WTC11 (cell line): ENCODE measurements at regions not wholly inside any gene's neighbourhood (a gene's known extent, or its start where the extent isn't known, plus 50 kb on each side); places are given as distances from the start of the nearest gene placed in this dataset.

Experiments
- ATAC-seq: fragments of 200-7000 bp; cut with Tn5 transposase; 2 replicates; pipeline ENCODE4 v1.10.0; 2021; ENCODE audit warnings: mild to moderate bottlenecking, moderate library complexity
- CTCF ChIA-PET: fragments of 300-600 bp; sonication (Branson Sonifier 250); formaldehyde crosslinking; loops from one replicate; lab custom pipeline; 2021; ENCODE audit warnings: antibody characterized with exemption; lab: Charles Lee
- POLR2A ChIA-PET: fragments of 350-600 bp; sonication (Branson Sonifier 250); formaldehyde crosslinking; loops from one replicate; lab custom pipeline; 2021; ENCODE audit warnings: antibody characterized with exemption; lab: Charles Lee
- DNase-seq: peaks from one replicate; pipeline ENCODE4 v3.0.0; 2021; ENCODE audit warnings: low spot score
- H3K27ac Mint-ChIP-seq: 2 replicates; pipeline ENCODE4 v1.8.0; 2021; ENCODE audit warnings: mixed read lengths
- H3K27me3 Mint-ChIP-seq: 2 replicates; pipeline ENCODE4 v1.8.0; 2021; ENCODE audit warnings: low read depth, mild to moderate bottlenecking, moderate library complexity, mixed read lengths
- H3K36me3 Mint-ChIP-seq: 2 replicates; pipeline ENCODE4 v1.8.0; 2021; ENCODE audit warnings: mixed read lengths
- H3K4me1 Mint-ChIP-seq: 2 replicates; pipeline ENCODE4 v1.8.0; 2022; ENCODE audit warnings: mixed read lengths
- H3K4me3 Mint-ChIP-seq: 2 replicates; pipeline ENCODE4 v1.8.0; 2021; ENCODE audit warnings: mild to moderate bottlenecking, moderate library complexity, mixed read lengths
- H3K9me3 Mint-ChIP-seq: 2 replicates; pipeline ENCODE4 v1.8.0; 2021; ENCODE audit warnings: mixed read lengths
- FOXJ3 ChIP-seq: sonication (generic); formaldehyde crosslinking; IDR thresholded peaks from 2 replicates; pipeline ENCODE4 v1.9.0; 2021; ENCODE audit warnings: missing genetic modification reagents, mild to moderate bottlenecking, borderline replicate concordance
- GTF2I ChIP-seq: fragments of 250-450 bp; sonication (Bioruptor Pico); conservative IDR thresholded peaks from 2 replicates; pipeline ENCODE4 v1.4.0; 2021; ENCODE audit warnings: mild to moderate bottlenecking
- KAT7 ChIP-seq: sonication (generic); formaldehyde crosslinking; IDR thresholded peaks from 2 replicates; pipeline ENCODE4 v1.8.1; 2023; ENCODE audit warnings: missing genetic modification reagents, mild to moderate bottlenecking, borderline replicate concordance
- NFE2L1 ChIP-seq: sonication (generic); formaldehyde crosslinking; IDR thresholded peaks from 2 replicates; pipeline ENCODE4 v1.8.1; 2023; ENCODE audit warnings: missing genetic modification reagents
- NFYB ChIP-seq: sonication (generic); formaldehyde crosslinking; conservative IDR thresholded peaks from 2 replicates; pipeline ENCODE4 v1.8.0; 2022; ENCODE audit warnings: low read depth, missing genetic modification reagents
- TEAD4 ChIP-seq: sonication (generic); formaldehyde crosslinking; IDR thresholded peaks from 2 replicates; pipeline ENCODE4 v1.8.0; 2022; ENCODE audit warnings: mild to moderate bottlenecking, missing genetic modification reagents
- TP53 ChIP-seq: sonication (generic); formaldehyde crosslinking; IDR thresholded peaks from 2 replicates; pipeline ENCODE4 v1.8.1; 2023; ENCODE audit warnings: mild to moderate bottlenecking, missing genetic modification reagents
- ZNF121 ChIP-seq: sonication (generic); formaldehyde crosslinking; IDR thresholded peaks from 2 replicates; pipeline ENCODE4 v1.8.0; 2023; ENCODE audit warnings: missing genetic modification reagents
- ZNF138 ChIP-seq: sonication (generic); formaldehyde crosslinking; conservative IDR thresholded peaks from 2 replicates; pipeline ENCODE4 v1.8.1; 2022; ENCODE audit warnings: mild to moderate bottlenecking, moderate library complexity, missing genetic modification reagents
- ZNF671 ChIP-seq: fragments of 250-450 bp; sonication (Bioruptor Pico); IDR thresholded peaks from 2 replicates; pipeline ENCODE4 v1.8.0; 2021; ENCODE audit warnings: mild to moderate bottlenecking
- TF ChIP-seq, protein P1 (sequence below): sonication (generic); formaldehyde crosslinking; IDR thresholded peaks from 2 replicates; pipeline ENCODE4 v1.8.1; 2023; ENCODE audit warnings: mild to moderate bottlenecking, missing genetic modification reagents
- TF ChIP-seq, protein P2 (sequence below): fragments of 250-450 bp; sonication (Bioruptor Pico); IDR thresholded peaks from 2 replicates; pipeline ENCODE4 v2.1.2; 2022; ENCODE audit warnings: mild to moderate bottlenecking, moderate library complexity
- TF ChIP-seq, protein P3 (sequence below): sonication (generic); formaldehyde crosslinking; IDR thresholded peaks from 2 replicates; pipeline ENCODE4 v1.8.1; 2023; ENCODE audit warnings: mild to moderate bottlenecking, missing genetic modification reagents, moderate library complexity
- TF ChIP-seq, protein P4 (sequence below): sonication (generic); formaldehyde crosslinking; IDR thresholded peaks from 2 replicates; pipeline ENCODE4 v1.8.1; 2023; ENCODE audit warnings: mild to moderate bottlenecking, missing genetic modification reagents, moderate library complexity
- TF ChIP-seq, protein P5 (sequence below): sonication (generic); formaldehyde crosslinking; IDR thresholded peaks from 2 replicates; pipeline ENCODE4 v1.8.1; 2023; ENCODE audit warnings: mild to moderate bottlenecking, missing genetic modification reagents, borderline replicate concordance
- TF ChIP-seq, protein P6 (sequence below): sonication (generic); formaldehyde crosslinking; IDR thresholded peaks from 2 replicates; pipeline ENCODE4 v1.8.1; 2023; ENCODE audit warnings: mild to moderate bottlenecking, missing genetic modification reagents

DNA sequence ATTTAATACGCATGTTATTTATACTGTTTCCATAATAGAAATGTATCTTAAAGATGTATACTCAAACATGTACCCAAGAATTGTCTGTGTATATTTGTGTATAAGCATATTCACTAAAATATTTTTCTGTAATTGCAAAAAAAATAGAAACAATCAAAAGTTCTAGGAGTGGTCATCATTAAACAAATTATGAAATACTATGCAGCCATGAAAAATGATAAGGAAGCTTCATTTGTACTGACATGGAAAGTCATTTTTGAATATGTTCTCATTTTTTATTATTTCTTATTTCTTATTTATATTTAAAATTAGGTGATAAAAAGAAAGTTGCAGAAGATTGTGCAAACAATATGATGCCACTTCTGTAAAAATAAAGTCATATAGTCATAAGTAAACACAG, 400.0 kb upstream of the AUTS2 start (continued):
- TF ChIP-seq, protein P1, sequence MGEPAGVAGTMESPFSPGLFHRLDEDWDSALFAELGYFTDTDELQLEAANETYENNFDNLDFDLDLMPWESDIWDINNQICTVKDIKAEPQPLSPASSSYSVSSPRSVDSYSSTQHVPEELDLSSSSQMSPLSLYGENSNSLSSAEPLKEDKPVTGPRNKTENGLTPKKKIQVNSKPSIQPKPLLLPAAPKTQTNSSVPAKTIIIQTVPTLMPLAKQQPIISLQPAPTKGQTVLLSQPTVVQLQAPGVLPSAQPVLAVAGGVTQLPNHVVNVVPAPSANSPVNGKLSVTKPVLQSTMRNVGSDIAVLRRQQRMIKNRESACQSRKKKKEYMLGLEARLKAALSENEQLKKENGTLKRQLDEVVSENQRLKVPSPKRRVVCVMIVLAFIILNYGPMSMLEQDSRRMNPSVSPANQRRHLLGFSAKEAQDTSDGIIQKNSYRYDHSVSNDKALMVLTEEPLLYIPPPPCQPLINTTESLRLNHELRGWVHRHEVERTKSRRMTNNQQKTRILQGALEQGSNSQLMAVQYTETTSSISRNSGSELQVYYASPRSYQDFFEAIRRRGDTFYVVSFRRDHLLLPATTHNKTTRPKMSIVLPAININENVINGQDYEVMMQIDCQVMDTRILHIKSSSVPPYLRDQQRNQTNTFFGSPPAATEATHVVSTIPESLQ (CRISPR knock-in tag), result no peak
- TF ChIP-seq, protein P2, sequence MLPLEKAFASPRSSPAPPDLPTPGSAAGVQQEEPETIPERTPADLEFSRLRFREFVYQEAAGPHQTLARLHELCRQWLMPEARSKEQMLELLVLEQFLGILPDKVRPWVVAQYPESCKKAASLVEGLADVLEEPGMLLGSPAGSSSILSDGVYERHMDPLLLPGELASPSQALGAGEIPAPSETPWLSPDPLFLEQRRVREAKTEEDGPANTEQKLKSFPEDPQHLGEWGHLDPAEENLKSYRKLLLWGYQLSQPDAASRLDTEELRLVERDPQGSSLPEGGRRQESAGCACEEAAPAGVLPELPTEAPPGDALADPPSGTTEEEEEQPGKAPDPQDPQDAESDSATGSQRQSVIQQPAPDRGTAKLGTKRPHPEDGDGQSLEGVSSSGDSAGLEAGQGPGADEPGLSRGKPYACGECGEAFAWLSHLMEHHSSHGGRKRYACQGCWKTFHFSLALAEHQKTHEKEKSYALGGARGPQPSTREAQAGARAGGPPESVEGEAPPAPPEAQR (CRISPR knock-in tag), result no peak
- no peak for TF ChIP-seq FOXJ3
- no peak for TF ChIP-seq TEAD4
- TF ChIP-seq, protein P3, sequence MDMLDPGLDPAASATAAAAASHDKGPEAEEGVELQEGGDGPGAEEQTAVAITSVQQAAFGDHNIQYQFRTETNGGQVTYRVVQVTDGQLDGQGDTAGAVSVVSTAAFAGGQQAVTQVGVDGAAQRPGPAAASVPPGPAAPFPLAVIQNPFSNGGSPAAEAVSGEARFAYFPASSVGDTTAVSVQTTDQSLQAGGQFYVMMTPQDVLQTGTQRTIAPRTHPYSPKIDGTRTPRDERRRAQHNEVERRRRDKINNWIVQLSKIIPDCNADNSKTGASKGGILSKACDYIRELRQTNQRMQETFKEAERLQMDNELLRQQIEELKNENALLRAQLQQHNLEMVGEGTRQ, result no peak
- TF ChIP-seq, protein P4, sequence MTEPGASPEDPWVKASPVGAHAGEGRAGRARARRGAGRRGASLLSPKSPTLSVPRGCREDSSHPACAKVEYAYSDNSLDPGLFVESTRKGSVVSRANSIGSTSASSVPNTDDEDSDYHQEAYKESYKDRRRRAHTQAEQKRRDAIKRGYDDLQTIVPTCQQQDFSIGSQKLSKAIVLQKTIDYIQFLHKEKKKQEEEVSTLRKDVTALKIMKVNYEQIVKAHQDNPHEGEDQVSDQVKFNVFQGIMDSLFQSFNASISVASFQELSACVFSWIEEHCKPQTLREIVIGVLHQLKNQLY (CRISPR knock-in tag), result no peak
- TF ChIP-seq ZNF138 (CRISPR knock-in tag), result no peak
- TF ChIP-seq TP53 (CRISPR knock-in tag), result no peak
- no peak for TF ChIP-seq GTF2I (CRISPR knock-in tag)
- TF ChIP-seq, protein P5, sequence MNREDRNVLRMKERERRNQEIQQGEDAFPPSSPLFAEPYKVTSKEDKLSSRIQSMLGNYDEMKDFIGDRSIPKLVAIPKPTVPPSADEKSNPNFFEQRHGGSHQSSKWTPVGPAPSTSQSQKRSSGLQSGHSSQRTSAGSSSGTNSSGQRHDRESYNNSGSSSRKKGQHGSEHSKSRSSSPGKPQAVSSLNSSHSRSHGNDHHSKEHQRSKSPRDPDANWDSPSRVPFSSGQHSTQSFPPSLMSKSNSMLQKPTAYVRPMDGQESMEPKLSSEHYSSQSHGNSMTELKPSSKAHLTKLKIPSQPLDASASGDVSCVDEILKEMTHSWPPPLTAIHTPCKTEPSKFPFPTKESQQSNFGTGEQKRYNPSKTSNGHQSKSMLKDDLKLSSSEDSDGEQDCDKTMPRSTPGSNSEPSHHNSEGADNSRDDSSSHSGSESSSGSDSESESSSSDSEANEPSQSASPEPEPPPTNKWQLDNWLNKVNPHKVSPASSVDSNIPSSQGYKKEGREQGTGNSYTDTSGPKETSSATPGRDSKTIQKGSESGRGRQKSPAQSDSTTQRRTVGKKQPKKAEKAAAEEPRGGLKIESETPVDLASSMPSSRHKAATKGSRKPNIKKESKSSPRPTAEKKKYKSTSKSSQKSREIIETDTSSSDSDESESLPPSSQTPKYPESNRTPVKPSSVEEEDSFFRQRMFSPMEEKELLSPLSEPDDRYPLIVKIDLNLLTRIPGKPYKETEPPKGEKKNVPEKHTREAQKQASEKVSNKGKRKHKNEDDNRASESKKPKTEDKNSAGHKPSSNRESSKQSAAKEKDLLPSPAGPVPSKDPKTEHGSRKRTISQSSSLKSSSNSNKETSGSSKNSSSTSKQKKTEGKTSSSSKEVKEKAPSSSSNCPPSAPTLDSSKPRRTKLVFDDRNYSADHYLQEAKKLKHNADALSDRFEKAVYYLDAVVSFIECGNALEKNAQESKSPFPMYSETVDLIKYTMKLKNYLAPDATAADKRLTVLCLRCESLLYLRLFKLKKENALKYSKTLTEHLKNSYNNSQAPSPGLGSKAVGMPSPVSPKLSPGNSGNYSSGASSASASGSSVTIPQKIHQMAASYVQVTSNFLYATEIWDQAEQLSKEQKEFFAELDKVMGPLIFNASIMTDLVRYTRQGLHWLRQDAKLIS (CRISPR knock-in tag), result no peak
- TF ChIP-seq NFE2L1 (CRISPR knock-in tag), result no peak

DNA sequence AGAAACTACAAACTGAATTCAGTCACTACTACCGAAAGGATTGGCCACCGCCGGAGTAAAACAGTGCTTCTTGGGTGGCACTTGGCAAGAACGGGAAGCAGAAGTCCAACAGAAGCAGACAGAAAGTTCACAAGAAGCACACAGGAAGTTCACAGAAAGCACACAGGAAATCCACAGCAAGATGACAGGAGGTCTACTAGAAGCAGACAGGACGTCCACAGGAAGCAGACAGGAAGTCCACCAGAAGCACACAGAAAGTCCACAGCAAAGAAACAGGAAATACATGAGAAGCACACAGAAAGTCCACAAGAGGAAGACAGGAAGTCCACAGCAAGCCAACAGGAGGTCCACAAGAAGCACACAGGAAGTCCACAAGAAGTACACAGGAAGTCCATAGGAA, 399.2 kb upstream of the AUTS2 start:
- DNase-seq, result no peak
- H3K36me3 Mint-ChIP-seq, result 0 out of 2 replicates have a peak, but pooled peaks cover 2% of the 10 kb centered on the region
- POLR2A ChIA-PET, result no interaction called here
- ATAC-seq, result no peak
- no peaks in the 10 kb centered on the region for H3K4me1 Mint-ChIP-seq
- CTCF ChIA-PET, result no interaction called here
- no peak for TF ChIP-seq ZNF138 (CRISPR knock-in tag)
- TF ChIP-seq ZNF121 (CRISPR knock-in tag), result no peak
- no peak for TF ChIP-seq KAT7 (CRISPR knock-in tag)
- no peak for TF ChIP-seq NFYB
- no peak for TF ChIP-seq ZNF671 (CRISPR knock-in tag)
- TF ChIP-seq, protein P6, sequence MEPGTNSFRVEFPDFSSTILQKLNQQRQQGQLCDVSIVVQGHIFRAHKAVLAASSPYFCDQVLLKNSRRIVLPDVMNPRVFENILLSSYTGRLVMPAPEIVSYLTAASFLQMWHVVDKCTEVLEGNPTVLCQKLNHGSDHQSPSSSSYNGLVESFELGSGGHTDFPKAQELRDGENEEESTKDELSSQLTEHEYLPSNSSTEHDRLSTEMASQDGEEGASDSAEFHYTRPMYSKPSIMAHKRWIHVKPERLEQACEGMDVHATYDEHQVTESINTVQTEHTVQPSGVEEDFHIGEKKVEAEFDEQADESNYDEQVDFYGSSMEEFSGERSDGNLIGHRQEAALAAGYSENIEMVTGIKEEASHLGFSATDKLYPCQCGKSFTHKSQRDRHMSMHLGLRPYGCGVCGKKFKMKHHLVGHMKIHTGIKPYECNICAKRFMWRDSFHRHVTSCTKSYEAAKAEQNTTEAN, result no peak
- H3K4me3 Mint-ChIP-seq, result no peak overlapping the region
- H3K27ac Mint-ChIP-seq, result no peak overlapping the region
- peaks cover 53% of the 10 kb centered on the region for H3K9me3 Mint-ChIP-seq
- peaks cover 3% of the 10 kb centered on the region; the same call in 1 of the 2 replicates for H3K27me3 Mint-ChIP-seq
